Hepatocyte (in vitro differentiated cells): ENCODE measurements at regions not wholly inside any gene's neighbourhood (a gene's known extent, or its start where the extent isn't known, plus 50 kb on each side); places are given as distances from the start of the nearest gene placed in this dataset.

Source experiments
- EZH2 ChIP-seq: fragments of 200-600 bp; sonication (generic); IDR thresholded peaks from 2 replicates; pipeline ENCODE4 v1.6.1; 2016; ENCODE audit warnings: antibody characterized with exemption, mild to moderate bottlenecking, borderline replicate concordance
- TF ChIP-seq, protein P1 (sequence below): fragments of 200-600 bp; sonication (generic); IDR thresholded peaks from 2 replicates; pipeline ENCODE4 v1.5.1; 2016; ENCODE audit warnings: antibody characterized with exemption, mild to moderate bottlenecking; ENCODE audit not compliant: poor library complexity

DNA sequence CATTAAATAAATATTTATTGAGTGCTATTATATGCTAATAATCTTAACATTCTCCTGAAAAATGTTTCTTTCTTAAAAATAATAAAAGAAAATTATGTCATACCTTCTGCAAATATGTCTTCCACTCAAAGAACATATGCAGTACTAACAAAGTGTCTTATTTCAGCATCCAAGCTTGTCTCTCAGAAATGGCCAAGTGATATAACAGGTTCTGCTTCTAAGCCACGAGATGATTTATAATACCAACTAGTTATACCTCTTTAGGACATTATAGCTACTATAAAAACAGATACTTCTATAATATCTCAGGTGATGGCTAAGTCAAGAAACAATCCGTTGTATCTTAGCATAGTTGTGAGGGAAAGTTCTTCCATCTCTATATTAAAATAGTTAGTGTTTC lies 128.1 kb upstream of the ARID2 start:
- no peak for TF ChIP-seq EZH2
- TF ChIP-seq, protein P1, sequence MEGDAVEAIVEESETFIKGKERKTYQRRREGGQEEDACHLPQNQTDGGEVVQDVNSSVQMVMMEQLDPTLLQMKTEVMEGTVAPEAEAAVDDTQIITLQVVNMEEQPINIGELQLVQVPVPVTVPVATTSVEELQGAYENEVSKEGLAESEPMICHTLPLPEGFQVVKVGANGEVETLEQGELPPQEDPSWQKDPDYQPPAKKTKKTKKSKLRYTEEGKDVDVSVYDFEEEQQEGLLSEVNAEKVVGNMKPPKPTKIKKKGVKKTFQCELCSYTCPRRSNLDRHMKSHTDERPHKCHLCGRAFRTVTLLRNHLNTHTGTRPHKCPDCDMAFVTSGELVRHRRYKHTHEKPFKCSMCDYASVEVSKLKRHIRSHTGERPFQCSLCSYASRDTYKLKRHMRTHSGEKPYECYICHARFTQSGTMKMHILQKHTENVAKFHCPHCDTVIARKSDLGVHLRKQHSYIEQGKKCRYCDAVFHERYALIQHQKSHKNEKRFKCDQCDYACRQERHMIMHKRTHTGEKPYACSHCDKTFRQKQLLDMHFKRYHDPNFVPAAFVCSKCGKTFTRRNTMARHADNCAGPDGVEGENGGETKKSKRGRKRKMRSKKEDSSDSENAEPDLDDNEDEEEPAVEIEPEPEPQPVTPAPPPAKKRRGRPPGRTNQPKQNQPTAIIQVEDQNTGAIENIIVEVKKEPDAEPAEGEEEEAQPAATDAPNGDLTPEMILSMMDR: no peak
